Stomach (tissue), 8 donors: ENCODE measurements at regions not wholly inside any gene's neighbourhood (a gene's known extent, or its start where the extent isn't known, plus 50 kb on each side); places are given as distances from the start of the nearest gene placed in this dataset.

Experiments
- DNase-seq, 2 donors: peaks; one replicate each; pipeline versions ENCODE4 v3.0.0 to v3.0.0-alpha.2; 2013 to 2019
- H3K27ac ChIP-seq, 5 donors: fragments of 200-600 bp in 4 of 5; sonication (generic) in 4 of 5; one replicate each; pipeline ENCODE4 v1.5.1; 2013 to 2019; ENCODE audit warnings: mild to moderate bottlenecking in 1 of 5, moderate library complexity in 1 of 5
- H3K27me3 ChIP-seq, 3 donors: fragments of 200-600 bp; sonication (generic); one replicate each; pipeline ENCODE4 v1.5.1; 2017 to 2019; ENCODE audit warnings: mixed run types in 1 of 3
- H3K36me3 ChIP-seq, 4 donors: fragments of 200-600 bp; sonication (generic); 1 replicate in 3 of 4; 2 replicates in 1 of 4; pipeline ENCODE4 v1.5.1; 2016 to 2019
- H3K4me1 ChIP-seq, 4 donors: fragments of 200-600 bp; sonication (generic); one replicate each; pipeline ENCODE4 v1.5.1; 2016 to 2019
- H3K4me3 ChIP-seq, 4 donors: fragments of 200-600 bp; sonication (generic) in 3 of 4; one replicate each; pipeline ENCODE4 v1.5.1; 2016 to 2019; ENCODE audit warnings: mild to moderate bottlenecking in 1 of 4
- H3K9me3 ChIP-seq, 4 donors: fragments of 200-600 bp; sonication (generic); one replicate each; pipeline ENCODE4 v1.5.1; 2016 to 2019
- CTCF ChIP-seq, 7 experiments: fragments of 450-650 bp in 4 of 7; fragments of 200-600 bp in 3 of 7; sonication (generic) in 3 of 7; IDR thresholded peaks; one replicate each; pipeline ENCODE4 v1.5.1; 2016 to 2019; ENCODE audit warnings: antibody characterized with exemption in 7 of 7, control low read depth in 2 of 7, mild to moderate bottlenecking in 1 of 7
- EP300 ChIP-seq: sonication (generic); formaldehyde crosslinking; IDR thresholded peaks from one replicate; pipeline ENCODE4 v1.6.1; 2017; ENCODE audit warnings: antibody characterized with exemption
- POLR2A ChIP-seq, 4 donors: fragments of 450-650 bp; IDR thresholded peaks; one replicate each; pipeline ENCODE4 v1.6.1; 2016; ENCODE audit warnings: antibody characterized with exemption in 4 of 4, control low read depth in 2 of 4, mild to moderate bottlenecking in 1 of 4, moderate library complexity in 1 of 4
- POLR2AphosphoS5 ChIP-seq, 3 donors: sonication (generic); formaldehyde crosslinking; IDR thresholded peaks; one replicate each; pipeline ENCODE4 v1.6.1; 2016; ENCODE audit warnings: antibody characterized with exemption in 3 of 3
- WGBS, 5 donors: extraction: QIAGEN DNeasy Blood & Tissue Kit in 3 of 5; methylation state at CpG; one replicate each; pipeline versions ENCODE4 v1.1.5 to v1.1.7; 2013 to 2018; 5-methylcytosine and 5-hydroxymethylcytosine counted together
- intact Hi-C: fragments of 100-400 bp; cut with DNase I; formaldehyde crosslinking; loops from one replicate; pipeline ENCODE4 v1.15.1; 2023; ENCODE audit warnings: low total_unique reads
- donor health status: healthy with polysubstance abuse.
- donor health status: Bipolar disorder and iron deficiency.
- donor health status: healthy.

- no peaks in the 10 kb centered on the region for H3K27me3 ChIP-seq
Measured at GRCh38 chr11:127644366-127644765, 643.8 kb upstream of the KIRREL3 start.

GRCh38 chr11:127643268-127644058 lies 642.9 kb upstream of the KIRREL3 start:
- intact Hi-C loops: no loop called here
- 52 to 69% (median 59%) methylated on average over 5 of the region's 5 CpGs for WGBS, 5 donors
- H3K36me3 ChIP-seq: no peaks in the 10 kb centered on the region

More at GRCh38 chr11:127644366-127644765, 643.8 kb upstream of the KIRREL3 start:
- no peak overlapping the region for H3K4me3 ChIP-seq
- no peaks in the 10 kb centered on the region for H3K36me3 ChIP-seq
- no peak for TF ChIP-seq POLR2AphosphoS5 (IDR thresholded peaks at IDR 0.05)
- TF ChIP-seq EP300: no peak
- intact Hi-C loops: no loop called here
- no peaks in the 10 kb centered on the region for H3K9me3 ChIP-seq
- H3K4me1 ChIP-seq: no peaks in the 10 kb centered on the region
- 90 to 98% (median 95%) methylated on average over 4 of the region's 4 CpGs for WGBS, 5 donors
- DNase-seq: no peak
- no peak overlapping the region for H3K27ac ChIP-seq

GRCh38 chr11:127640561-127641451 lies 640.2 kb upstream of the KIRREL3 start:
- intact Hi-C loops: no loop called here
- H3K4me1 ChIP-seq: no peaks in the 10 kb centered on the region
- H3K27ac ChIP-seq: no peak overlapping the region

More at GRCh38 chr11:127643268-127644058, 642.9 kb upstream of the KIRREL3 start:
- Histone ChIP-seq H3K4me3 (no peak overlapping the region), H3K27me3 (no peaks in the 10 kb centered on the region), H3K4me1 (no peaks in the 10 kb centered on the region), H3K27ac (no peak overlapping the region), H3K9me3 (no peaks in the 10 kb centered on the region)
- TF ChIP-seq CTCF (IDR thresholded peaks at IDR 0.05): no peak
- no peak for TF ChIP-seq POLR2AphosphoS5 (IDR thresholded peaks at IDR 0.05)
- TF ChIP-seq EP300: no peak
- no peak for TF ChIP-seq POLR2A (IDR thresholded peaks at IDR 0.05)
- no peak for DNase-seq

GRCh38 chr11:127639916-127640315 lies 639.3 kb upstream of the KIRREL3 start:
- no peak overlapping the region for H3K27ac ChIP-seq
- no peaks in the 10 kb centered on the region for H3K27me3 ChIP-seq
- intact Hi-C loops: no loop called here
- 47 to 69% (median 63%) methylated on average over 2 of the region's 2 CpGs for WGBS, 5 donors
- no peaks in the 10 kb centered on the region for H3K36me3 ChIP-seq
- no peaks in the 10 kb centered on the region for H3K4me1 ChIP-seq
- DNase-seq: no peak
- no peaks in the 10 kb centered on the region for H3K9me3 ChIP-seq
- H3K4me3 ChIP-seq: no peak overlapping the region
- TF ChIP-seq POLR2A (IDR thresholded peaks at IDR 0.05): no peak
- TF ChIP-seq CTCF (IDR thresholded peaks at IDR 0.05): no peak
- TF ChIP-seq EP300: no peak
- TF ChIP-seq POLR2AphosphoS5 (IDR thresholded peaks at IDR 0.05): no peak

More at GRCh38 chr11:127640561-127641451, 640.2 kb upstream of the KIRREL3 start:
- 85 to 95% (median 94%) methylated on average over 1 of the region's 1 CpG for WGBS, 5 donors
- H3K9me3 ChIP-seq: no peaks in the 10 kb centered on the region
- no peak for TF ChIP-seq CTCF (IDR thresholded peaks at IDR 0.05)
- no peaks in the 10 kb centered on the region for H3K27me3 ChIP-seq
- no peaks in the 10 kb centered on the region for H3K36me3 ChIP-seq
- no peak for DNase-seq
- H3K4me3 ChIP-seq: no peak overlapping the region
